ENCODE measurements at regions not wholly inside any gene's neighbourhood (a gene's known extent, or its start where the extent isn't known, plus 50 kb on each side); places are given as distances from the start of the nearest gene placed in this dataset.

DNA sequence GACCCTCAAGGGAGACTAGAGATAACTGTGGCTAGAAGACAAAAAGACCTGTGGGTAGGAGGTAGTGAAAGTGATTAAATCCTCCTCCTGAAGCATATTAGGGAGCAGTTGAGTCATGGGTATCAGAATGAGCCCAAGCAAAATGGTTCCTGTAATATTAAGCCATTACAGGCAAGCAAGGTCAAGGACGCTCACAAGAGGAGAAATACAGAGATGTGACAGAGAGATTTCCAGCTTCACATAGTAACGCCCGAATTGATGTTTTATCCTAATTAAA, 77.7 kb downstream of the FAM76B start:
- H3K27me3 ChIP-seq (ENCODE audit: insufficient read depth): peaks cover 4% of the 10 kb centered on the region; the same call in 1 of the 2 replicates
- H3K4me2 ChIP-seq: no peak overlapping the region
- H3K27ac ChIP-seq (ENCODE audit: low read depth in 2 of 2, low read length in 1 of 2): no peak overlapping the region
- WGBS (ENCODE audit: low lambda C conversion rate): 64% methylated on average over 3 of the region's 3 CpGs
- no peak overlapping the region for H3K4me3 ChIP-seq (ENCODE audit: low read depth in 2 of 2, low read length in 1 of 2)
- CTCF ChIA-PET: no interaction called here
- no peak overlapping the region for H2AFZ ChIP-seq (ENCODE audit: low read depth)
- no peaks in the 10 kb centered on the region for H3K9me2 ChIP-seq
- no peak for TF ChIP-seq TEAD4 (IDR thresholded peaks at IDR 0.05; ENCODE audit: borderline replicate concordance, insufficient read depth)
- no peak for TF ChIP-seq JUND (IDR thresholded peaks at IDR 0.05)
- POLR2A ChIA-PET: no interaction called here
- no peaks in the 10 kb centered on the region for H3K9me3 ChIP-seq
- no peak overlapping the region for H3K9ac ChIP-seq
- no peaks in the 10 kb centered on the region for H3F3A ChIP-seq (replicated peaks; ENCODE audit: insufficient read depth)
- DNase-seq: no peak
- 0 out of 2 replicates have a peak, but pooled peaks cover 3% of the 10 kb centered on the region for H3K79me2 ChIP-seq (ENCODE audit: insufficient read depth)
- H4K20me1 ChIP-seq (ENCODE audit: insufficient read depth): no peaks in the 10 kb centered on the region
- H3K36me3 ChIP-seq (replicated peaks in 1 of 2; ENCODE audit: control insufficient read depth in 1 of 2, insufficient read depth in 2 of 2, low read length in 1 of 2): no peaks in the 10 kb centered on the region
- H3K4me1 ChIP-seq (ENCODE audit: control insufficient read depth in 1 of 2, insufficient read depth in 2 of 2, low read depth in 1 of 2, low read length in 1 of 2): no peaks in the 10 kb centered on the region

DNA sequence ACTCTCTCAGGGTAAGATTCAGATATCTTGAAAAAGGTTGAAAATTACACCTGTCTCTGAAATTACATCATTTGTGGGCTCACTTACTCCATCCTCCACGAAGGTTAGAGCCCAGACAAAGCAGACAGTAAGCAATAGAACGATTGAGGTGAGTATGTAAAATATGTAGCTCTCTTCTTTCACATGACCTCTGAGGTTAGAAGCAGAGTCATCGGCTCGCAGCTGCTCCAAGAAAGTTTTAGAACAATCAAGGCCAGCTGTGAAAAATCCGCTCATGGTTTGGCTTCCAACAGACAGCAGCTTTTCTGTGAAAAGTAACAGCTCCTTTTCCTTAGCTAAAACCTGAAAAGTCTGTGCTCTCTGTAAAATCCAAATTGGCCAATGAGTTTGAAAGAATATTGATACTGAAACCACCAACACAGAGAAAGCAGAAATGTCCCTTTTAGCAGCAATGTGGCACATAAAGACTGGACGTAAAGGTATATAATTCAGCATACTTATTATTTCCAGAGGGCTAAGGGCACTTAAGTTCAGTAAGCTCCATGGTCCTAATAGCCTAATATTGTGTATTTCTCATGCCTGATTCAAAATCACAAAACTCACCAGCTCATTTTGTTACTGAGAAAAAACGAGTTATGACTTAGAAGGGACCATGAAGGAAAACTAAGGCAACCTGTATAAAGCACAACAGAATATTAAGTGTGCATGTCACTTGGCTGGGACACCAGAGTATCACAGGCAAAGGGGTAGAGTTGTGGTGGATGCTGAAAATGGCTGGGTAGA, 78.2 kb downstream of the FAM76B start:
- Histone ChIP-seq H3K4me2 (no peak overlapping the region), H2AFZ (ENCODE audit: low read depth) (no peak overlapping the region), H3K27ac (ENCODE audit: low read depth in 2 of 2, low read length in 1 of 2) (no peak overlapping the region), H3K27me3 (ENCODE audit: insufficient read depth) (peaks cover 5% of the 10 kb centered on the region; the same call in 1 of the 2 replicates), H3K4me1 (ENCODE audit: control insufficient read depth in 1 of 2, insufficient read depth in 2 of 2, low read depth in 1 of 2, low read length in 1 of 2) (no peaks in the 10 kb centered on the region), H3K9me2 (no peaks in the 10 kb centered on the region), H3F3A (replicated peaks; ENCODE audit: insufficient read depth) (no peaks in the 10 kb centered on the region), H3K9me3 (no peaks in the 10 kb centered on the region), H3K9ac (no peak overlapping the region), H3K36me3 (replicated peaks in 1 of 2; ENCODE audit: control insufficient read depth in 1 of 2, insufficient read depth in 2 of 2, low read length in 1 of 2) (no peaks in the 10 kb centered on the region), H3K79me2 (ENCODE audit: insufficient read depth) (0 out of 2 replicates have a peak, but pooled peaks cover 3% of the 10 kb centered on the region), H4K20me1 (ENCODE audit: insufficient read depth) (no peaks in the 10 kb centered on the region), H3K4me3 (ENCODE audit: low read depth in 2 of 2, low read length in 1 of 2) (no peak overlapping the region)
- DNase-seq: no peak
- no peak for TF ChIP-seq MXI1 (IDR thresholded peaks at IDR 0.05; ENCODE audit: low read depth, low read length)
- ChIA-PET POLR2A (no interaction called here), CTCF (interaction anchor here (2.0 to 9.9 kb wide), 2 partner anchors 28 to 554 kb away, joined by 5 to 159 read pairs; no protein-coding TSS in a partner anchor)
- 40% methylated on average over 7 of the region's 7 CpGs for WGBS (ENCODE audit: low lambda C conversion rate)

DNA sequence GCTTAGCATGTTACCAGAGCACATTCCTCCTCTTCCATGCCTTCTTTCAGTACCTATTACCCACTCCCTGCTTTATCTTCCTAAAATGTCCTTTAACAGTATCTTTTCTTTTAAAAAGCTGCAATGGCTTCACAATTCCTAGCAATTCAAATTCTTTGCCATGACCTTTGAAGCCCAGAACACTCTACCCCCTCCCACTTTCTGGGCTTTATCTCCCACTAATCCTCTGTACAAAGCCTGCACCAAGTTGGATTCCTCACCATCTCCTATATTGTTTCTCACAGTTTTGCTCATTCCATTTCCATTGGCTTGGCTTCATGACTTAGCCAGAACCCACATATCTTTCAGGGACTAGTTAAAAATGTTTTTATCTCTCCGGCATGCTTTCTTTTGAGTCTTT, 80.9 kb downstream of the FAM76B start:
- Histone ChIP-seq H3K79me2 (ENCODE audit: insufficient read depth) (0 out of 2 replicates have a peak, but pooled peaks cover 3% of the 10 kb centered on the region), H3K9me2 (no peaks in the 10 kb centered on the region), H3K4me3 (ENCODE audit: low read depth in 2 of 2, low read length in 1 of 2) (no peak overlapping the region), H2AFZ (ENCODE audit: low read depth) (no peak overlapping the region), H3K27ac (ENCODE audit: low read depth in 2 of 2, low read length in 1 of 2) (no peak overlapping the region), H3F3A (replicated peaks; ENCODE audit: insufficient read depth) (no peaks in the 10 kb centered on the region), H3K36me3 (replicated peaks in 1 of 2; ENCODE audit: control insufficient read depth in 1 of 2, insufficient read depth in 2 of 2, low read length in 1 of 2) (no peaks in the 10 kb centered on the region), H4K20me1 (ENCODE audit: insufficient read depth) (no peaks in the 10 kb centered on the region), H3K27me3 (ENCODE audit: insufficient read depth) (peaks cover 5% of the 10 kb centered on the region; the same call in 1 of the 2 replicates), H3K9me3 (no peaks in the 10 kb centered on the region), H3K9ac (no peak overlapping the region), H3K4me2 (no peak overlapping the region), H3K4me1 (ENCODE audit: control insufficient read depth in 1 of 2, insufficient read depth in 2 of 2, low read depth in 1 of 2, low read length in 1 of 2) (no peaks in the 10 kb centered on the region; a peak in 1 of 4 replicates)
- CTCF ChIA-PET: interaction anchor here (1.2 to 9.9 kb wide), 3 partner anchors 17 to 638 kb away, joined by 4 to 159 read pairs (median 4); no protein-coding TSS in a partner anchor
- 71% methylated on average over 1 of the region's 1 CpG for WGBS (ENCODE audit: low lambda C conversion rate)
- TF ChIP-seq EP300 (IDR thresholded peaks at IDR 0.05; ENCODE audit: borderline replicate concordance in 1 of 2, low read depth in 1 of 2, low read length in 1 of 2) (no peak), MEF2A (IDR thresholded peaks at IDR 0.05; ENCODE audit: borderline replicate concordance, low read depth) (no peak), EZH2phosphoT487 (IDR thresholded peaks at IDR 0.05; ENCODE audit: borderline replicate concordance, low read depth) (no peak), TEAD4 (IDR thresholded peaks at IDR 0.05; ENCODE audit: borderline replicate concordance, insufficient read depth) (no peak), GATA2 (CRISPR knock-in tag; IDR thresholded peaks at IDR 0.05) (no peak), JUND (IDR thresholded peaks at IDR 0.05) (no peak), RAD21 (IDR thresholded peaks at IDR 0.05; ENCODE audit: low read length) (no peak)
- TF ChIP-seq, protein P1, sequence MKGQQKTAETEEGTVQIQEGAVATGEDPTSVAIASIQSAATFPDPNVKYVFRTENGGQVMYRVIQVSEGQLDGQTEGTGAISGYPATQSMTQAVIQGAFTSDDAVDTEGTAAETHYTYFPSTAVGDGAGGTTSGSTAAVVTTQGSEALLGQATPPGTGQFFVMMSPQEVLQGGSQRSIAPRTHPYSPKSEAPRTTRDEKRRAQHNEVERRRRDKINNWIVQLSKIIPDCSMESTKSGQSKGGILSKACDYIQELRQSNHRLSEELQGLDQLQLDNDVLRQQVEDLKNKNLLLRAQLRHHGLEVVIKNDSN (IDR thresholded peaks at IDR 0.05; ENCODE audit: borderline replicate concordance, low read depth): no peak
- POLR2A ChIA-PET: no interaction called here
- no peak for DNase-seq
